Amygdala (tissue), 56 donors: ENCODE measurements at regions not wholly inside any gene's neighbourhood (a gene's known extent, or its start where the extent isn't known, plus 50 kb on each side); places are given as distances from the start of the nearest gene placed in this dataset.

Experiments
- DNase-seq, 56 donors: peaks; one replicate each; lab custom pipeline; 2025; lab: John Stamatoyannopoulos, UW

DNA sequence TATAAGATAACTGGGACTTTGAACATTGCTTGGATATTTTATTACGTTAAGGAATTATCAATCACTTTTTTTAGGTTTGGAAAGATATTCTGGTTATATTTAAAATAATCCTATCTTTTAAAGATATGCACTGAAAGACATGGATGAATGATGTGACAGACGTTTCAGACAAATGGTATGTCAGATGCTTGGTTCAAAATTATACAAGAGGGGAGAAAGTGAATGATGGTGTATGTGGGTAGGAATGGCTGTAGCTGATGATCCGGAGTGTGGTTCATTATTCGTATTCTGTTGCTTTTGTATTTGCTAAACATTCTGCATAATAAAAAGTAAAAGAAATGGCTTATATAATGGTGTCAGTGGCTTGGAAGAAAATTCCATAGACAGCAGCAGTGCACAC lies 51.0 kb upstream of the SNRPB2 start:
- no peak for DNase-seq

- DNase-seq: no peak
Observed at GRCh38 chr20:16676891-16677290, 52.9 kb upstream of the SNRPB2 start.

GRCh38 chr20:16675001-16675564 lies 54.7 kb upstream of the SNRPB2 start:
- DNase-seq: no peak

DNA sequence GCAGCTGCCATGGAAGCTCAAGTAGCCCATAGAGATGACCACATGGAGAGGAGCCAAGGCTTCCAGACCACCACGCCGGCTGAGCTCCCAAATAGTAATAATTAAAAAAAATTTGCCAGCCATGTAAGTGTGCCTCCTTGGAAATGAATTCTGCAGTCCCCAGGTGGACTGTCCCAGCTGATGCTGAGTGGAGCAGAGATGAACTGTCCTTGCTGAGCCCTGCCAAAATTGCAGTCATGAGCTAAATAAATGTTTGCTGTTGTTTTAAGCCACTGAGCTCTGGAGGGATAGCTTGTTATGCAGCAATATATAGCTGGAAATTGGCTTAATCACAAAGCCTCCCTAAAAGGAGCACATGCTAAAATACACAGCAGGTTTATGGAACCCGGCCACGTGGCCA lies 55.6 kb upstream of the SNRPB2 start:
- no peak for DNase-seq

GRCh38 chr20:16672299-16672698 lies 57.5 kb upstream of the SNRPB2 start:
- DNase-seq: no peak

- DNase-seq: no peak
Observed at GRCh38 chr20:16671753-16672152, 58.1 kb upstream of the SNRPB2 start.

GRCh38 chr20:16666272-16666671 lies 63.6 kb upstream of the SNRPB2 start:
- DNase-seq: no peak

DNA sequence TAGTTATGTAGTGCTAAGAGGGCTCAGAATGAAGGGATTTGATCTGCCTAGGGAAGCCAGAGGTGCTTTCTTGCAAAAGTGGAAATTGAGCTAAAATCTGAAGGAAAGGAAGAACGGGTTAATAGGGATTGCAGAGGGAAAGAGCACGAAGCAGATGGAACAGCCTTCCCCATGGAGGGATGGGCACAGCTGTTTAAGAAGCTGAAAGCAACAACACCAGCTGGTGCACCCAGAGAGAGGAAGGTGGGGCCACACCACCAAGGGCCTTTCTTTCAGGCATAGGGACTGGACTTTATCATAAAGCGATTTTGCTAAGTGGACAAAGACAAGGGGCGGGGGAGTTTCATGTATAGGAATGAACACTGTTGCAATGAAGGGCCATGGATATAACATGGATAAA lies 65.8 kb upstream of the SNRPB2 start:
- DNase-seq: no peak

DNA sequence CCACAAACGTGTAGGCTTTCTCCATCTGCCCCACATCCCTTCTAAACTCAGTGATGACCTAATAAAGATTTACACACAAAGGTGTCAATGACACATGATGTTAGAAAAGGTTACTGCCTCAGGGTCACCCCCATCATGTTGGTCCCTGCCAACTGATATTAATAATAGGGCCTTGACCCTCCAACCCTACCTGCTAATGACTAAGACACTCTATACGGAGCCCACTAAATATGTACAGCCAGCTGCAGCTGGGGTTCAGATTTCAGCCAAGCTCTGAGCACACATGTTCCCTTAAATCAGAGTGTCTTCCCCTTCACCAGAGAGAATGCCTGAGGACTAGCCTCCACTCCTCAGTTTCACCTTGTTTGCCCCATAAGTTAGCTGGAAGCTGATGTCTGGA lies 67.4 kb upstream of the SNRPB2 start:
- DNase-seq: no peak

DNA sequence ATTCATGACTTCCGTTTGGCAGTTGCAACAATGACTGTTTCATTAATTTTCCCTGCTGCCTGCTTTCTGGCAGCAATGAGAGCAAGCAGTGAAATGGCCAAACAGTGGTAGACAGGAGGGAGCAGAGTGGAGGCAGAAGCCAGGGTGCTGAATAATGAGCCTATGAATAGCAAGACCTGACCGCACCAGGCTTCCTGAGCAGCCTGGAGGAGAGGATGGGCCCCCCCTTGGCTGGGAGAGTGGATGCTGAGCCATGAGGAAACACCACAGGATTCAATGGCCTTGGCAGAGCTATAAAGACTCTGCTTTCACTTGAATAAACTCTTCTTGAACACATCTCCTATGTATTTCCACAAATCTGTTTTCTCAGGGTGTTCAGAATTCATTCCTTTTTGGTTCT lies 68.1 kb upstream of the SNRPB2 start:
- DNase-seq: peak in 50 of 56 donors; percentile 4 to 85 (median 38)

DNA sequence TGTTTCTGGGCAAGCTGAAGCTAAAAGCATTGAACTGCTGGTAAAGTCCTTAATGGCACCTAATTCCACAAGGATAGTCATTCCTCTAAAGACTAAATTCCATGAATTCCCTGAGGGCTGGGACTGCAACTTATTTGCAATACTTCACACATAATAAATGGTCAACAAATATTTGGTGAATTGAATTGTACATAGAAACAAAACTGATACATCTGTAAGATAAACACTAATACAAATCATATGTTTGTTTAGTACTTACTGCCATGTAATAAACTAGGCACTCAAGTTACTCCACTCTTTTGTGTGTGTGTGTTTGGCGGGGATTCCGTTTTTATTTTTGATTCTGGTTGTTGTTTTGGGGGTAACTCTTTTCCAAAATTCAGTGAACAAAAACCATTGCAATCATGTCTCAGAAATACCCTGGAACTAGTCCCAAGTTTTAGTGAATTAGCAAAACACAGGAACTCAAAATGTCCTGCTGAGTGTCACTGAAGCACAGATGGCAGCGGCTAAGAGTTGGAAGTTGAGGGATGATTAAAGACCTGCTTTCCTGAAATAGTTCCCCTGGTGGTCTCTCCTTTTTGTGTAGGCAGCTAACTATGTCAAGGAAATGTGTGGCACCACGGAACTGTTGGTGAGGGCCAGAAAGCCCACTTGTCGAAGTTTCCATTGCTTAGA lies 74.8 kb upstream of the SNRPB2 start:
- no peak for DNase-seq

- no peak for DNase-seq
Observed at GRCh38 chr20:16653266-16653665, 76.6 kb upstream of the SNRPB2 start.

DNA sequence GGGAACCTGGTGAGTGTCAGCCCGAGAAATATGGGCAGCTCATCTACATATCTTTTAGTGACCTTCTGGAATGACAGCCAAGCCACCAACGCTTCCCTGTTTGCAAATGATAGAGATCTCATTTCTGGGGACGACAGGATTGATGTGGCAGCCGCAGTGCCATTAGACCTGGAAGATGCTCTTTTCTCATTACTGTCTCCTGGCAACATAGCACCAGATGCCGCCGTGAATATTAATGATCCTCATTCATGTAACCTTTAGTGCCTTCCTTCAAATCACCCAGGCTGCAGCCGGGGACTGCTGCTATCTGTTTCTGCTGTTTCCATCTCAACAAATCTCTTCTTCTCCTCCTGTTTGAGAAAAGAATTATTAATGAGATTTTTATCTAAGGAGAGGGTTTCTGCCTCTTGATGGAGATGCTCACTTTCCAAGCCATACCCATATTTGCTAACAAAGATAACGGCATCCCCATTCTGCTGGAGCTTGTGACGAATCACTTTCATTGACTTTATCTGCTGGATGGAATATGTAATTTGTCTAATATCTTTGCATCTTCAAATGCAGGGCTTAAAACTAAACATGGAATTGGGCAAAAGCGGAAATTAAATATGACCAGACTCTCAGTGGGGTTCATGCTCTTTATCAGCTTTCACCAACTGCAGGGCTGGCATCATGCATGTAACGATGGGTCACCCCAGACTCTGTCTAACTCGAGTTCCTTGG lies 74.8 kb upstream of the KIF16B start:
- DNase-seq: no peak

- no peak for DNase-seq
Observed at GRCh38 chr20:16641511-16642023, 68.3 kb upstream of the KIF16B start.

DNA sequence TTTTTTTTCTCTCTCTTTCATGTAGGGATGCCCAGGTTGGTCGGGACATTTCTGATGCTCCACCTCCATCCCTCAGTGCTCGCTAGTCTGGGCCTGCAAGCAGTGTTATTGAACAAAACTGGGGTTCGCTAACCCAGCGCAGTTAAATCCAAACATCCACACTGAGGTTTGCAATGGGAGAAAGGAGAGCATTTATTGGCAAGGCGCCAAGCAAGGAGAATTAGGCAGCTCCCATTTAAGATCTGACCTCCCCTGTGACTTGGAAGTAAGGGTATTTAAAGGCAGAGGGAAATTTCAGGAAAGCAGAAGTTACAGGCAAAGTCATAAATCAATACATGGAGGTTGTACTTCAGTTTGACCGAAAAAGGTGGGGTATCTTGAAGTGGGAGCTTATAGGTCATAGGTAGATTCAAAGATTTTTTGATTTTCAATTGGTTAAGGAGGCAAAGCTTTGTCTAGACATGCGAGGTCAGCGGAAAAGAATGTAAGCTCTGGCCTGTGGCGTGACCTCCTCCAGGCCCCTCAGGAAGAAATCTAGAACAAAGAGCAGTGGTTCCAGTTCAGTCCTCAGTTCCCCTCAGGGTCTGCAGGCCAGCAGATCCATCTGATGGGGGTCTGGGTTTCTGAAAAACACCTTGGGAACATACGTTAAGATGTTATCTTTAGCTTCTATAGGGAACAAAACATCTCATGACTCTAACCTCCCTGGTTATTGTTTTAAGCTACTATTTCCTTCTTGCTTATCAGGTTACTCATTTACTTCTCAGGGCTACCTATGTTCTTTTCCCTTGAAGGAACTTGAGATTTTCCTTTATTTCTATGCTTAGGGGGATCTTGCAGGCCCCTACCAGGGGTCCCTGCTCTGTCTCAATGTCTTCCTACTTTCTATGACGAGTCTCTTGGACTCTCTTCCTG lies 66.0 kb upstream of the KIF16B start:
- DNase-seq: no peak

DNA sequence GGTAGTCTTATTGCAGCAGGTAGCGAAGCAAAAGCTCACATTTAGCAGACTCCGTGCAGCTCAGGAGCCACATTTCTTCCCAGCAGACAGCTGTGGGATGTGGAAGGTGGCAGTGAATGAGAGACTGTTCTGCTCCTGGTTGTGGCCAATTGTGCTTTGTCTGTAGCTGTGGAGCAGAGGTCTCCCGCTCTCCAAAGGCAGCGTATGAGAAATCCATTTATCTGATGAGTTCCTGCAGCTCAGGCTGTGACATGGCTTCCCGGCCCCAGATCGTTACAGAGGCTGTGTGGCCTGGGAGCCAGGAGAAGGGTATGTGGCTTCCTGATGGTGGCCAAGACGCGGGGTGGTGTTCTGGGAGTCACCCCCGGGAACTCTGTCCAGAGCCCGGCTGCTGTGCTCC lies 64.5 kb upstream of the KIF16B start:
- no peak for DNase-seq

GRCh38 chr20:16626849-16627248 lies 53.6 kb upstream of the KIF16B start:
- DNase-seq: no peak

DNA sequence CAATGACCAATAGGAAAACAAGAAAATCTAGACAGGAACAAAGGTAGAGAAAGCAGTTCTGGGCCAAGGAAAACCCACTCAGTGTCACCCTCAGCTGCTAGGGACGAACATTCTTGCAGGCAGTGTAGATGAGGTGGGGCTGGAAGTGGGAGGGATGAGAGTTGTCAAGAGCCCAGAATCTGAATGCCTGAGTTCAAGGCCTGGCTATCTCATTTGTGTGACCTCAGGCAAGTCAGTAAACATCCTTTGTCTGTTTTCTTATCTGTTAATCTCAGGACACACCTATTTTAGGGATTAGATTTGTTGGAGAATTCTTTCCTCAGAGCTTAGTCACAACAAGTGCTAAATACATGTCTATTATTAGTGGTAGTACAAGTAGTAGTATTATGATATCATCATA lies 50.9 kb upstream of the KIF16B start:
- no peak for DNase-seq
